ENCODE measurements at regions not wholly inside any gene's neighbourhood (a gene's known extent, or its start where the extent isn't known, plus 50 kb on each side); places are given as distances from the start of the nearest gene placed in this dataset.

GRCh38 chr12:28891126-28891525 is 258.0 kb upstream of the FAR2 start:
- Mint-ChIP-seq H3K27me3 (ENCODE audit: insufficient read depth) (no peaks in the 10 kb centered on the region), H3K4me1 (ENCODE audit: low read depth) (no peaks in the 10 kb centered on the region), H3K4me3 (no peak overlapping the region), H3K36me3 (ENCODE audit: low read depth) (no peaks in the 10 kb centered on the region), H3K27ac (no peak overlapping the region), H3K9me3 (no peaks in the 10 kb centered on the region; the same call in 1 of the 2 replicates)
- no peak for TF ChIP-seq CTCF (IDR thresholded peaks at IDR 0.05)
- DNase-seq, result no peak

- Mint-ChIP-seq H3K27ac (no peak overlapping the region), H3K4me3 (no peak overlapping the region), H3K4me1 (ENCODE audit: low read depth) (no peaks in the 10 kb centered on the region), H3K9me3 (peaks cover 12% of the 10 kb centered on the region), H3K36me3 (ENCODE audit: low read depth) (no peaks in the 10 kb centered on the region), H3K27me3 (ENCODE audit: insufficient read depth) (no peaks in the 10 kb centered on the region)
- no peak for TF ChIP-seq CTCF (IDR thresholded peaks at IDR 0.05)
- DNase-seq, result no peak
These were observed 255.7 kb upstream of the FAR2 start for GRCh38 chr12:28893365-28893764.

GRCh38 chr12:28893856-28894255 is 255.2 kb upstream of the FAR2 start:
- peaks cover 12% of the 10 kb centered on the region for H3K9me3 Mint-ChIP-seq
- H3K4me1 Mint-ChIP-seq (ENCODE audit: low read depth), result no peaks in the 10 kb centered on the region
- no peak for DNase-seq
- H3K27ac Mint-ChIP-seq, result no peak overlapping the region
- no peak overlapping the region for H3K4me3 Mint-ChIP-seq
- no peaks in the 10 kb centered on the region for H3K36me3 Mint-ChIP-seq (ENCODE audit: low read depth)
- no peak for TF ChIP-seq CTCF (IDR thresholded peaks at IDR 0.05)
- H3K27me3 Mint-ChIP-seq (ENCODE audit: insufficient read depth), result no peaks in the 10 kb centered on the region

GRCh38 chr12:28896421-28896820 is 252.7 kb upstream of the FAR2 start:
- no peak for DNase-seq
- no peak for TF ChIP-seq CTCF (IDR thresholded peaks at IDR 0.05)
- Mint-ChIP-seq H3K9me3 (peaks cover 29% of the 10 kb centered on the region), H3K4me1 (ENCODE audit: low read depth) (no peaks in the 10 kb centered on the region), H3K27ac (no peak overlapping the region), H3K4me3 (no peak overlapping the region), H3K36me3 (ENCODE audit: low read depth) (no peaks in the 10 kb centered on the region), H3K27me3 (ENCODE audit: insufficient read depth) (no peaks in the 10 kb centered on the region)

- no peak overlapping the region for H3K4me3 Mint-ChIP-seq
- no peaks in the 10 kb centered on the region for H3K4me1 Mint-ChIP-seq (ENCODE audit: low read depth)
- DNase-seq, result no peak
- no peaks in the 10 kb centered on the region for H3K36me3 Mint-ChIP-seq (ENCODE audit: low read depth)
- no peak for TF ChIP-seq CTCF (IDR thresholded peaks at IDR 0.05)
- H3K9me3 Mint-ChIP-seq, result peaks cover 37% of the 10 kb centered on the region
- no peaks in the 10 kb centered on the region for H3K27me3 Mint-ChIP-seq (ENCODE audit: insufficient read depth)
- no peak overlapping the region for H3K27ac Mint-ChIP-seq
These were observed 251.0 kb upstream of the FAR2 start for GRCh38 chr12:28898038-28898437.

- H3K27ac Mint-ChIP-seq, result no peak overlapping the region
- H3K36me3 Mint-ChIP-seq (ENCODE audit: low read depth), result no peaks in the 10 kb centered on the region
- no peak for TF ChIP-seq CTCF (IDR thresholded peaks at IDR 0.05)
- no peaks in the 10 kb centered on the region for H3K27me3 Mint-ChIP-seq (ENCODE audit: insufficient read depth)
- H3K4me3 Mint-ChIP-seq, result no peak overlapping the region
- no peaks in the 10 kb centered on the region for H3K4me1 Mint-ChIP-seq (ENCODE audit: low read depth)
- peaks cover 37% of the 10 kb centered on the region for H3K9me3 Mint-ChIP-seq
- DNase-seq, result no peak
These were observed 249.1 kb upstream of the FAR2 start for GRCh38 chr12:28899951-28900350.
